Activated T-cell treated with anti-CD3 and anti-CD28 coated beads, Interleukin-2, amount 50 U/mL, for 1 hour (primary cell): ENCODE measurements at regions not wholly inside any gene's neighbourhood (a gene's known extent, or its start where the extent isn't known, plus 50 kb on each side); places are given as distances from the start of the nearest gene placed in this dataset.

Experiments used
- DNase-seq: peaks from one replicate; pipeline ENCODE4 v3.0.0-alpha.2; 2020

GRCh38 chr6:153208706-153209105 is 77.6 kb upstream of the RGS17 start:
- no peak for DNase-seq

- DNase-seq: no peak
Observed at GRCh38 chr6:153207617-153208016, 76.5 kb upstream of the RGS17 start.

GRCh38 chr6:153207006-153207405 is 75.9 kb upstream of the RGS17 start:
- no peak for DNase-seq

- no peak for DNase-seq
Observed at GRCh38 chr6:153192943-153193885, 62.1 kb upstream of the RGS17 start.

- no peak for DNase-seq
Observed at GRCh38 chr6:153183925-153184324, 52.8 kb upstream of the RGS17 start.
